ENCODE measurements at regions not wholly inside any gene's neighbourhood (a gene's known extent, or its start where the extent isn't known, plus 50 kb on each side); places are given as distances from the start of the nearest gene placed in this dataset.

- H3K27me3 ChIP-seq (ENCODE audit: insufficient read depth, low read depth, severe bottlenecking), result no peaks in the 10 kb centered on the region
- H3K27ac ChIP-seq, result no peak overlapping the region
- no peaks in the 10 kb centered on the region for H3K9me3 ChIP-seq (ENCODE audit: severe bottlenecking)
- no peak for DNase-seq
- H3K36me3 ChIP-seq, result no peaks in the 10 kb centered on the region
- no peak overlapping the region for H3K4me3 ChIP-seq (ENCODE audit: low read depth, low read length)
- no peak for TF ChIP-seq CTCF (IDR thresholded peaks at IDR 0.05; ENCODE audit: low read depth, low read length)
These were observed 1774.6 kb upstream of the PCDH20 start for GRCh38 chr13:63190219-63190618.

- Histone ChIP-seq H3K27ac (no peak overlapping the region), H3K9me3 (ENCODE audit: severe bottlenecking) (no peaks in the 10 kb centered on the region), H3K36me3 (no peaks in the 10 kb centered on the region), H3K4me3 (ENCODE audit: low read depth, low read length) (no peak overlapping the region), H3K27me3 (ENCODE audit: insufficient read depth, low read depth, severe bottlenecking) (no peaks in the 10 kb centered on the region)
- TF ChIP-seq CTCF (IDR thresholded peaks at IDR 0.05; ENCODE audit: low read depth, low read length), result no peak
- no peak for DNase-seq
These were observed 1774.1 kb upstream of the PCDH20 start for GRCh38 chr13:63189712-63190111.

GRCh38 chr13:63184693-63185092 is 1769.0 kb upstream of the PCDH20 start:
- H3K9me3 ChIP-seq (ENCODE audit: severe bottlenecking), result no peaks in the 10 kb centered on the region
- no peak for DNase-seq
- no peaks in the 10 kb centered on the region for H3K27me3 ChIP-seq (ENCODE audit: insufficient read depth, low read depth, severe bottlenecking)
- no peak overlapping the region for H3K4me3 ChIP-seq (ENCODE audit: low read depth, low read length)
- TF ChIP-seq CTCF (IDR thresholded peaks at IDR 0.05; ENCODE audit: low read depth, low read length), result no peak
- no peaks in the 10 kb centered on the region for H3K36me3 ChIP-seq
- no peak overlapping the region for H3K27ac ChIP-seq

GRCh38 chr13:63175536-63175935 is 1759.9 kb upstream of the PCDH20 start:
- H3K27me3 ChIP-seq (ENCODE audit: insufficient read depth, low read depth, severe bottlenecking), result no peaks in the 10 kb centered on the region
- no peaks in the 10 kb centered on the region for H3K36me3 ChIP-seq
- no peak for DNase-seq
- TF ChIP-seq CTCF (IDR thresholded peaks at IDR 0.05; ENCODE audit: low read depth, low read length), result no peak
- H3K4me3 ChIP-seq (ENCODE audit: low read depth, low read length), result no peak overlapping the region
- H3K9me3 ChIP-seq (ENCODE audit: severe bottlenecking), result no peaks in the 10 kb centered on the region
- H3K27ac ChIP-seq, result no peak overlapping the region

GRCh38 chr13:63167699-63168337 is 1752.2 kb upstream of the PCDH20 start:
- H3K4me3 ChIP-seq (ENCODE audit: low read depth, low read length), result no peak overlapping the region
- no peaks in the 10 kb centered on the region for H3K9me3 ChIP-seq (ENCODE audit: severe bottlenecking)
- no peaks in the 10 kb centered on the region for H3K27me3 ChIP-seq (ENCODE audit: insufficient read depth, low read depth, severe bottlenecking)
- H3K27ac ChIP-seq, result no peak overlapping the region
- no peak for TF ChIP-seq CTCF (IDR thresholded peaks at IDR 0.05; ENCODE audit: low read depth, low read length)
- DNase-seq, result no peak
- H3K36me3 ChIP-seq, result no peaks in the 10 kb centered on the region

GRCh38 chr13:63166345-63166744 is 1750.7 kb upstream of the PCDH20 start:
- Histone ChIP-seq H3K36me3 (no peaks in the 10 kb centered on the region), H3K9me3 (ENCODE audit: severe bottlenecking) (no peaks in the 10 kb centered on the region), H3K27ac (no peak overlapping the region), H3K27me3 (ENCODE audit: insufficient read depth, low read depth, severe bottlenecking) (no peaks in the 10 kb centered on the region), H3K4me3 (ENCODE audit: low read depth, low read length) (no peak overlapping the region)
- TF ChIP-seq CTCF (IDR thresholded peaks at IDR 0.05; ENCODE audit: low read depth, low read length), result no peak
- DNase-seq, result no peak
